ENCODE measurements at regions not wholly inside any gene's neighbourhood (a gene's known extent, or its start where the extent isn't known, plus 50 kb on each side); places are given as distances from the start of the nearest gene placed in this dataset.

- no peaks in the 10 kb centered on the region for H3K9me3 ChIP-seq (ENCODE audit: control insufficient read depth, insufficient read depth, low read depth, low read length)
- H3K27ac ChIP-seq (ENCODE audit: extremely low read depth, low read depth, low read length): no peak overlapping the region
- no peak overlapping the region for H3K4me3 ChIP-seq (ENCODE audit: low read depth, low read length)
- no peaks in the 10 kb centered on the region for H3K36me3 ChIP-seq (ENCODE audit: control insufficient read depth in 2 of 2, insufficient read depth in 1 of 2, low read length in 2 of 2)
- POLR2A ChIA-PET: no interaction called here
- TF ChIP-seq ZNF112 (tag by site-specific recombination; IDR thresholded peaks at IDR 0.05) (no peak), MYNN (tag by site-specific recombination; IDR thresholded peaks at IDR 0.05; ENCODE audit: borderline replicate concordance) (no peak)
- H3K4me1 ChIP-seq (ENCODE audit: control insufficient read depth, insufficient read depth, low read length): no peaks in the 10 kb centered on the region
- CTCF ChIA-PET: interaction anchor here (0.6 kb wide), 1 partner anchor 1111 kb away, joined by 3 read pairs; no protein-coding TSS in a partner anchor
Measured at GRCh38 chr6:22873513-22874136, 304.3 kb downstream of the HDGFL1 start.

GRCh38 chr6:22875845-22876244, 306.5 kb downstream of the HDGFL1 start:
- H3K9me3 ChIP-seq (ENCODE audit: control insufficient read depth, insufficient read depth, low read depth, low read length): no peaks in the 10 kb centered on the region
- POLR2A ChIA-PET: no interaction called here
- no peak for TF ChIP-seq ZNF311 (tag by site-specific recombination; IDR thresholded peaks at IDR 0.05; ENCODE audit: borderline replicate concordance)
- TF ChIP-seq ZNF571 (tag by site-specific recombination; IDR thresholded peaks at IDR 0.05): no peak
- no peak for TF ChIP-seq ZNF558 (tag by site-specific recombination; IDR thresholded peaks at IDR 0.05)
- no peak for TF ChIP-seq ZNF16 (tag by site-specific recombination; IDR thresholded peaks at IDR 0.05; ENCODE audit: low read depth)
- TF ChIP-seq ZNF211 (tag by site-specific recombination; IDR thresholded peaks at IDR 0.05; ENCODE audit: low read depth): no peak
- TF ChIP-seq KLF7 (tag by site-specific recombination; IDR thresholded peaks at IDR 0.05; ENCODE audit: borderline replicate concordance): no peak
- no peak for TF ChIP-seq ZNF416 (tag by site-specific recombination; IDR thresholded peaks at IDR 0.05)
- no peak for TF ChIP-seq ZNF292 (tag by site-specific recombination; IDR thresholded peaks at IDR 0.05; ENCODE audit: borderline replicate concordance, low read depth)
- no peak for TF ChIP-seq ZNF624 (tag by site-specific recombination; IDR thresholded peaks at IDR 0.05)
- no peak for TF ChIP-seq MZF1 (tag by site-specific recombination; IDR thresholded peaks at IDR 0.05; ENCODE audit: borderline replicate concordance)
- TF ChIP-seq ZNF10 (tag by site-specific recombination; IDR thresholded peaks at IDR 0.05): no peak
- no peak for TF ChIP-seq PRDM1 (tag by site-specific recombination; IDR thresholded peaks at IDR 0.05)
- TF ChIP-seq ZNF366 (tag by site-specific recombination; conservative IDR thresholded peaks at IDR 0.05): no peak
- no peak for TF ChIP-seq BCL6B (tag by site-specific recombination; IDR thresholded peaks at IDR 0.05)
- H3K4me1 ChIP-seq (ENCODE audit: control insufficient read depth, insufficient read depth, low read length): no peaks in the 10 kb centered on the region
- CTCF ChIA-PET: no interaction called here
- no peak overlapping the region for H3K27ac ChIP-seq (ENCODE audit: extremely low read depth, low read depth, low read length)
- no peaks in the 10 kb centered on the region for H3K36me3 ChIP-seq (ENCODE audit: control insufficient read depth in 2 of 2, insufficient read depth in 1 of 2, low read length in 2 of 2)
- H3K4me3 ChIP-seq (ENCODE audit: low read depth, low read length): no peak overlapping the region

GRCh38 chr6:22878324-22878701, 308.9 kb downstream of the HDGFL1 start:
- TF ChIP-seq GLI2 (tag by site-specific recombination; IDR thresholded peaks at IDR 0.05; ENCODE audit: borderline replicate concordance, low read depth): no peak
- TF ChIP-seq ZBTB7A (tag by site-specific recombination; IDR thresholded peaks at IDR 0.05; ENCODE audit: low read depth): no peak
- no peak for TF ChIP-seq KLF8 (tag by site-specific recombination; IDR thresholded peaks at IDR 0.05)
- no peak for TF ChIP-seq ZIC2 (tag by site-specific recombination; IDR thresholded peaks at IDR 0.05)
- no peak for TF ChIP-seq ZNF785 (tag by site-specific recombination; IDR thresholded peaks at IDR 0.05)
- TF ChIP-seq SCRT1 (tag by site-specific recombination; IDR thresholded peaks at IDR 0.05; ENCODE audit: borderline replicate concordance): no peak
- no peak for TF ChIP-seq TRIM28 (IDR thresholded peaks at IDR 0.05; ENCODE audit: borderline replicate concordance, low read length)
- no peak for TF ChIP-seq ZNF830 (tag by site-specific recombination; IDR thresholded peaks at IDR 0.05; ENCODE audit: low read depth)
- TF ChIP-seq YY1 (tag by site-specific recombination; IDR thresholded peaks at IDR 0.05): no peak
- Histone ChIP-seq H3K4me1 (ENCODE audit: control insufficient read depth, insufficient read depth, low read length) (peaks cover 3% of the 10 kb centered on the region), H3K36me3 (ENCODE audit: control insufficient read depth in 2 of 2, insufficient read depth in 1 of 2, low read length in 2 of 2) (no peaks in the 10 kb centered on the region), H3K4me3 (ENCODE audit: low read depth, low read length) (no peak overlapping the region), H3K9me3 (ENCODE audit: control insufficient read depth, insufficient read depth, low read depth, low read length) (no peaks in the 10 kb centered on the region), H3K27ac (ENCODE audit: extremely low read depth, low read depth, low read length) (no peak overlapping the region)
- CTCF ChIA-PET: no interaction called here
- POLR2A ChIA-PET: no interaction called here
